GM18502 (cell line): ENCODE measurements at regions not wholly inside any gene's neighbourhood (a gene's known extent, or its start where the extent isn't known, plus 50 kb on each side); places are given as distances from the start of the nearest gene placed in this dataset.

Experiments
- ATAC-seq: cut with Tn5 transposase; IDR thresholded peaks from one replicate; pipeline ENCODE4 v1.9.1; 2021; ENCODE audit warnings: mild to moderate bottlenecking; ENCODE audit not compliant: unreplicated experiment, poor library complexity

GRCh38 chr2:109070290-109070689 is 58.7 kb upstream of the SH3RF3 start:
- no peak for ATAC-seq

- ATAC-seq: no peak
Measured at GRCh38 chr2:109069331-109070194, 59.4 kb upstream of the SH3RF3 start.

- ATAC-seq: no peak
Measured at GRCh38 chr2:109068811-109069210, 60.2 kb upstream of the SH3RF3 start.

GRCh38 chr2:109067631-109068125 is 61.3 kb upstream of the SH3RF3 start:
- no peak for ATAC-seq

- no peak for ATAC-seq
Measured at GRCh38 chr2:109066917-109067597, 61.9 kb upstream of the SH3RF3 start.

- ATAC-seq: no peak
Measured at GRCh38 chr2:109066501-109066900, 62.5 kb upstream of the SH3RF3 start.

- no peak for ATAC-seq
Measured at GRCh38 chr2:109065391-109065734, 63.6 kb upstream of the SH3RF3 start.

- no peak for ATAC-seq
Measured at GRCh38 chr2:109064660-109065390, 64.2 kb upstream of the SH3RF3 start.

GRCh38 chr2:109062859-109063700 is 65.9 kb upstream of the SH3RF3 start:
- ATAC-seq: no peak

GRCh38 chr2:109062145-109062858 is 66.7 kb upstream of the SH3RF3 start:
- ATAC-seq: no peak

- ATAC-seq: no peak
Measured at GRCh38 chr2:109061736-109062135, 67.3 kb upstream of the SH3RF3 start.

- ATAC-seq: no peak
Measured at GRCh38 chr2:109060496-109060895, 68.5 kb upstream of the SH3RF3 start.

GRCh38 chr2:109059474-109060165 is 69.4 kb upstream of the SH3RF3 start:
- ATAC-seq: no peak

- no peak for ATAC-seq
Measured at GRCh38 chr2:109058802-109059201, 69.8 kb upstream of the EDAR start.

GRCh38 chr2:109058191-109058632 is 69.2 kb upstream of the EDAR start:
- ATAC-seq: no peak

- no peak for ATAC-seq
Measured at GRCh38 chr2:109057686-109058085, 68.7 kb upstream of the EDAR start.

- ATAC-seq: no peak
Measured at GRCh38 chr2:109055435-109055834, 66.4 kb upstream of the EDAR start.

- no peak for ATAC-seq
Measured at GRCh38 chr2:109054865-109055264, 65.8 kb upstream of the EDAR start.

- ATAC-seq: no peak
Measured at GRCh38 chr2:109053716-109054115, 64.7 kb upstream of the EDAR start.
